SU-DHL-6 (cell line): ENCODE measurements at regions not wholly inside any gene's neighbourhood (a gene's known extent, or its start where the extent isn't known, plus 50 kb on each side); places are given as distances from the start of the nearest gene placed in this dataset.

Experiments used
- H2AFZ ChIP-seq: fragments of 200-600 bp; sonication (generic); 2 replicates; pipeline ENCODE4 v1.6.1; 2014; ENCODE audit warnings: low read depth, mild to moderate bottlenecking, moderate library complexity, mixed read lengths, antibody characterized with exemption, low read length; ENCODE audit not compliant: severe bottlenecking
- H3F3A ChIP-seq: fragments of 200-600 bp; shearing (Covaris generic); 2 replicates; pipeline ENCODE4 v1.6.0; 2016; ENCODE audit warnings: antibody characterized with exemption, mild to moderate bottlenecking; ENCODE audit not compliant: insufficient read depth
- H3K27ac ChIP-seq: fragments of 200-600 bp; sonication (generic); 2 replicates; pipeline ENCODE4 v1.5.1; 2016; ENCODE audit warnings: low read depth, mild to moderate bottlenecking, low read length, moderate library complexity, mixed read lengths
- H3K27me3 ChIP-seq: fragments of 200-600 bp; sonication (generic), shearing (Covaris generic); 2 replicates; pipeline ENCODE4 v1.6.0; 2014; ENCODE audit warnings: mild to moderate bottlenecking, low read length
- H3K36me3 ChIP-seq: fragments of 200-600 bp; sonication (generic); 2 replicates; pipeline ENCODE4 v1.6.1; 2014; ENCODE audit warnings: mild to moderate bottlenecking, low read length, mixed read lengths
- H3K4me2 ChIP-seq: fragments of 300-600, 200-600 bp; shearing (Covaris generic), sonication (generic); 2 replicates; pipeline ENCODE4 v1.6.0; 2014; ENCODE audit warnings: low read length, low read depth, mild to moderate bottlenecking; ENCODE audit not compliant: poor library complexity, severe bottlenecking
- H3K4me3 ChIP-seq: fragments of 200-600 bp; sonication (generic); 2 replicates; pipeline ENCODE4 v1.5.1; 2014; ENCODE audit warnings: antibody characterized with exemption, low read length, mild to moderate bottlenecking, mixed read lengths; ENCODE audit not compliant: insufficient read depth, poor library complexity, severe bottlenecking
- H3K79me2 ChIP-seq: fragments of 200-600 bp; sonication (generic); 2 replicates; pipeline ENCODE4 v1.6.1; 2014; ENCODE audit warnings: mild to moderate bottlenecking, low read length, moderate library complexity; ENCODE audit not compliant: insufficient read depth
- H3K9ac ChIP-seq: fragments of 200-600 bp; sonication (generic); 2 replicates; pipeline ENCODE4 v1.7.0; 2014; ENCODE audit warnings: mild to moderate bottlenecking, low read length
- H3K9me2 ChIP-seq: fragments of 200-600 bp; sonication (generic); replicated peaks from 2 replicates; pipeline ENCODE4 v1.6.1; 2014; ENCODE audit warnings: low read length; ENCODE audit not compliant: insufficient read depth
- H3K9me3 ChIP-seq: fragments of 200-600 bp; sonication (generic); 2 replicates; pipeline ENCODE4 v1.6.1; 2014; ENCODE audit warnings: low read length, mixed read lengths; ENCODE audit not compliant: insufficient read depth
- H4K20me1 ChIP-seq: fragments of 200-600 bp; sonication (generic); 2 replicates; pipeline ENCODE4 v1.6.1; 2014; ENCODE audit warnings: low read depth, mild to moderate bottlenecking, antibody characterized with exemption, low read length, moderate library complexity, mixed read lengths
- EZH2phosphoT487 ChIP-seq: fragments of 200-600 bp; sonication (generic), shearing (Covaris generic); conservative IDR thresholded peaks from 2 replicates; pipeline ENCODE4 v1.6.1; 2018; ENCODE audit warnings: mild to moderate bottlenecking, antibody characterized with exemption, low read length, moderate library complexity, mixed read lengths
- TF ChIP-seq, protein P1 (sequence below): fragments of 200-600 bp; sonication (generic); IDR thresholded peaks from one replicate; pipeline ENCODE4 v1.5.1; 2017; ENCODE audit warnings: antibody characterized with exemption, mild to moderate bottlenecking, low read length, moderate library complexity; ENCODE audit not compliant: insufficient read depth, poor library complexity, severe bottlenecking

DNA sequence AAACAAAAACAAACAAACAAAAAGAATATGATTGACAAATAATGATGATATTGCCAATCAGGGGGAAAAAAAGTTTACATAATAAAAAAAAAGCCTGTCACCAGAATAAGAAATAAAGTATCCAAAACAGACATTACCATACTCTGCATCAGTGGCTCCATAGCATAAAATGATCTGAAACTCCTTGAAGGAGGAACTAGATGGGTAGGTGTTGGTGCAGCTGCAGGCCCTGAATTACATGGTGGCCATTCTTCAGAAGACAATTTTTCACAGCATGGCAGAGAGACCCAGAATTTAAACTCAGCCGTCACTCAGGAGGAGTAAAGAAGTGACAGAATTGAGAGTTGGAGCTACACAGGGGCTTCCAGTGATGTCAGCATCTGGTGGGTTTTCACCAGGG, 60.2 kb downstream of the GLUL start:
- Histone ChIP-seq H3K4me2 (no peak overlapping the region), H3K79me2 (no peaks in the 10 kb centered on the region), H3K36me3 (no peaks in the 10 kb centered on the region), H3K9me3 (no peaks in the 10 kb centered on the region), H3K9ac (no peak overlapping the region), H3K4me3 (no peak overlapping the region), H3K27me3 (no peaks in the 10 kb centered on the region), H3K27ac (no peak overlapping the region), H3K9me2 (no peaks in the 10 kb centered on the region), H2AFZ (no peak overlapping the region), H4K20me1 (no peaks in the 10 kb centered on the region), H3F3A (no peaks in the 10 kb centered on the region)
- no peak for TF ChIP-seq EZH2phosphoT487
- TF ChIP-seq, protein P1, sequence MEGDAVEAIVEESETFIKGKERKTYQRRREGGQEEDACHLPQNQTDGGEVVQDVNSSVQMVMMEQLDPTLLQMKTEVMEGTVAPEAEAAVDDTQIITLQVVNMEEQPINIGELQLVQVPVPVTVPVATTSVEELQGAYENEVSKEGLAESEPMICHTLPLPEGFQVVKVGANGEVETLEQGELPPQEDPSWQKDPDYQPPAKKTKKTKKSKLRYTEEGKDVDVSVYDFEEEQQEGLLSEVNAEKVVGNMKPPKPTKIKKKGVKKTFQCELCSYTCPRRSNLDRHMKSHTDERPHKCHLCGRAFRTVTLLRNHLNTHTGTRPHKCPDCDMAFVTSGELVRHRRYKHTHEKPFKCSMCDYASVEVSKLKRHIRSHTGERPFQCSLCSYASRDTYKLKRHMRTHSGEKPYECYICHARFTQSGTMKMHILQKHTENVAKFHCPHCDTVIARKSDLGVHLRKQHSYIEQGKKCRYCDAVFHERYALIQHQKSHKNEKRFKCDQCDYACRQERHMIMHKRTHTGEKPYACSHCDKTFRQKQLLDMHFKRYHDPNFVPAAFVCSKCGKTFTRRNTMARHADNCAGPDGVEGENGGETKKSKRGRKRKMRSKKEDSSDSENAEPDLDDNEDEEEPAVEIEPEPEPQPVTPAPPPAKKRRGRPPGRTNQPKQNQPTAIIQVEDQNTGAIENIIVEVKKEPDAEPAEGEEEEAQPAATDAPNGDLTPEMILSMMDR: no peak

DNA sequence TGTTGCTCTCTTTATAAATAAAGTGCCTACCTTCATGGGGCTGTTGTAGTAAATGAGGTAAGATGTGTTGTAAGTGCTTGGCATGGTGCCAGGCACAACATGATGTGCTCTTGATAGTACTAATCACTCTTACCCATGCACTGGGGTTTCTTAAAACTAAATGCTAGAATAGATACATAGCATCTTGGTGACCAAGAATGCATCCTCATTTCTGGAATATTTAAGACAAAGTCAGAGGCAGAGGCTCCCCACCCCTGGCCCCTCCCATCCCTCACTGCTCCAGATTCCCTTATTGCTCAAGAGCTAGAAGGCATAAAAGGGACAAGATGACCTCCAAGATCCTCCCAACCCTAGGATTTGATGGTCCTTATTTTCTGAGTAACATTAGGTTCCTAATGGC, 61.3 kb downstream of the GLUL start:
- Histone ChIP-seq H3K79me2 (no peaks in the 10 kb centered on the region), H3K9me3 (no peaks in the 10 kb centered on the region), H3K27me3 (no peaks in the 10 kb centered on the region), H3F3A (no peaks in the 10 kb centered on the region), H3K4me2 (no peak overlapping the region), H3K36me3 (no peaks in the 10 kb centered on the region), H4K20me1 (no peaks in the 10 kb centered on the region), H3K4me3 (no peak overlapping the region), H3K27ac (no peak overlapping the region), H3K9ac (no peak overlapping the region), H2AFZ (no peak overlapping the region), H3K9me2 (no peaks in the 10 kb centered on the region)
- TF ChIP-seq, protein P1: no peak
- no peak for TF ChIP-seq EZH2phosphoT487

DNA sequence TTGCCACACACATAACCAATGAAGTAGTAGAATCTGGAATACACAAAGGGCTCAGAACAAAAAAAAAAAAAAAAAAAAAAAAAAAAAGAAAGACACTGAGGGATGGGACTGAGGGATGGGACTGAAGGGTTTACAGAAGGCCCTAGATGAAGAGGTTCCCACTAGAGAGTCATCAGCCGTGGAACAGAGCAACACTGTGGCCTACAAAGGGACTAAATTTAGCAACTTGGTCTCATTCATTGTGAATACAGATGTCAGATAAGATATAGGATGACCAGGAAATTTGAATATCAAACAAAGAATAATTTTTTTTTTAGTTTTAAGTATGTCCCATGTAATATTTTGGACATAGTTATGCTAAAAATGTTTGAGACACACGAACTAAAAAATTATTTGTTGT, 62.1 kb downstream of the GLUL start:
- Histone ChIP-seq H3K9me3 (no peaks in the 10 kb centered on the region), H3K36me3 (no peaks in the 10 kb centered on the region), H3K9ac (no peak overlapping the region), H3K9me2 (no peaks in the 10 kb centered on the region), H3F3A (no peaks in the 10 kb centered on the region), H3K27me3 (no peaks in the 10 kb centered on the region), H3K4me3 (no peak overlapping the region), H3K79me2 (no peaks in the 10 kb centered on the region), H3K4me2 (no peak overlapping the region), H4K20me1 (no peaks in the 10 kb centered on the region), H3K27ac (no peak overlapping the region), H2AFZ (no peak overlapping the region)
- TF ChIP-seq, protein P1: no peak
- TF ChIP-seq EZH2phosphoT487: no peak

DNA sequence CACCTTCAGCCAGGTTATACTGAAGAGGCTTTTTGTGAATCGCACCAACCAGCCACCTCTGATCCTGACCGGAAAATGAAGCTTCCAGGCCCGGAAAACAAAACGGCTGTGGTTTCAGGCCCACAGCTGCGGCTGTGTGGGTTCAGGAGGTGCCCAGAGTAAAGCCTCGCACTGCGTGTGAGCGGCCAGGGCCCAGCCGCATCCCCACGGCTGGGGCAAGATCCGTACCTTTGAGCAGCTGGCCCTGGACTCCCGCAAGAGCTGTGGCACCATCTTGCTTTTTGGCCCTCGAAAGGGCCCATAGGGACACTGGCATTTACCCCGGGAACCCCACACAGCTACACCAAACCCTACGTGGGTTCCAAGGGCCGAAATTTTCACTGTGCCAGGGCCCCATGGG, 63.0 kb downstream of the GLUL start:
- Histone ChIP-seq H3F3A (no peaks in the 10 kb centered on the region), H3K4me2 (no peak overlapping the region), H3K9me2 (no peaks in the 10 kb centered on the region), H3K79me2 (no peaks in the 10 kb centered on the region), H2AFZ (no peak overlapping the region), H4K20me1 (no peaks in the 10 kb centered on the region), H3K9me3 (no peaks in the 10 kb centered on the region), H3K27ac (no peak overlapping the region), H3K27me3 (no peaks in the 10 kb centered on the region), H3K4me3 (no peak overlapping the region), H3K36me3 (no peaks in the 10 kb centered on the region), H3K9ac (no peak overlapping the region)
- TF ChIP-seq EZH2phosphoT487: no peak
